ENCODE measurements at regions not wholly inside any gene's neighbourhood (a gene's known extent, or its start where the extent isn't known, plus 50 kb on each side); places are given as distances from the start of the nearest gene placed in this dataset.

DNA sequence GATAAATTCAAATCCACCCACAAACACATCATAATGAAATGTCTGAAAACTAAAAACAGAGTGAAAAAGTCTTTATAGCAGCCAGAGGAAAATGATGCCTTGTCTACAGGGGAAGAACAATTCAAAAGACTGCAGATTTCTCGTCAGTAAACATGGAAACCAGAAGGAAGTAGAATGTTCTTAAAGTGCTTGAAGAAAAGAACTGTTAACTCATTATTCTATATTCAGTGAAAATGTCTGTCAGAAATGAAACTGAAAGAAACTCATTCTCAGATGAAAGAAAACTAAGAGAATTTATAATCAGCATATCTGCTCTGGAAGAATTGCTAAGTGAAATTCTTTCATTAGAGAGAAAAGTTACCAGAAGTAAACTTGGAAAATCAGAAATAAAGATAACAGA is 416.1 kb downstream of the TBC1D32 start:
- TF ChIP-seq, protein P1, sequence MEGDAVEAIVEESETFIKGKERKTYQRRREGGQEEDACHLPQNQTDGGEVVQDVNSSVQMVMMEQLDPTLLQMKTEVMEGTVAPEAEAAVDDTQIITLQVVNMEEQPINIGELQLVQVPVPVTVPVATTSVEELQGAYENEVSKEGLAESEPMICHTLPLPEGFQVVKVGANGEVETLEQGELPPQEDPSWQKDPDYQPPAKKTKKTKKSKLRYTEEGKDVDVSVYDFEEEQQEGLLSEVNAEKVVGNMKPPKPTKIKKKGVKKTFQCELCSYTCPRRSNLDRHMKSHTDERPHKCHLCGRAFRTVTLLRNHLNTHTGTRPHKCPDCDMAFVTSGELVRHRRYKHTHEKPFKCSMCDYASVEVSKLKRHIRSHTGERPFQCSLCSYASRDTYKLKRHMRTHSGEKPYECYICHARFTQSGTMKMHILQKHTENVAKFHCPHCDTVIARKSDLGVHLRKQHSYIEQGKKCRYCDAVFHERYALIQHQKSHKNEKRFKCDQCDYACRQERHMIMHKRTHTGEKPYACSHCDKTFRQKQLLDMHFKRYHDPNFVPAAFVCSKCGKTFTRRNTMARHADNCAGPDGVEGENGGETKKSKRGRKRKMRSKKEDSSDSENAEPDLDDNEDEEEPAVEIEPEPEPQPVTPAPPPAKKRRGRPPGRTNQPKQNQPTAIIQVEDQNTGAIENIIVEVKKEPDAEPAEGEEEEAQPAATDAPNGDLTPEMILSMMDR (conservative IDR thresholded peaks at IDR 0.05; ENCODE audit: low read length) = no peak
- no peak for TF ChIP-seq EZH2phosphoT487 (IDR thresholded peaks at IDR 0.05; ENCODE audit: borderline replicate concordance, low read depth, low read length)
